ENCODE measurements at regions not wholly inside any gene's neighbourhood (a gene's known extent, or its start where the extent isn't known, plus 50 kb on each side); places are given as distances from the start of the nearest gene placed in this dataset.
A peak's percentile ranks its signal among the peaks of the same experiment; 100 is the strongest.

DNA sequence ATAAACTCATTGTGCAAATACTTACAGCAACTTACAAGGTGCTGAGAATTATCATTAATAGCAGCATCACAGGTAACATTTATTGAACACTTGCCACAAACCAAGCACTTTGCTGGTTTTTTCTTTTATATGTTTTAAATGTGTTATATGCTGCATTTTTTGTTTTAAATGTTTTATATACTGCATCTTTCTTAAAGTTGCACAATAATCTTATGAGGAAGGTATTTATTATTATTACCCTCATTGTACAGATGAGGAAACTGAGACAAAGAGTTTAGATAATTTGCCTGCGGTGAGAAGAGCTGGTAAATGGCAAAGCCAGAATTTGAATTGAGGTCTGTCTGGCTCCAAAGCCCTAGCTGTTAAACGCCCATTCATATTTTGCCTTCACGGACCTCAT lies 52.2 kb upstream of the RIOK3 start:
- Histone ChIP-seq H3K4me3 (replicated peaks in 1 of 3; ENCODE audit: insufficient read depth in 1 of 3, low read depth in 2 of 3, low read length in 3 of 3) (no peak overlapping the region), H3K27ac (ENCODE audit: extremely low read length, insufficient read depth, low read length) (peak overlapping the region; percentile 83), H3K9me3 (ENCODE audit: low read length) (no peaks in the 10 kb centered on the region), H3K4me1 (ENCODE audit: insufficient read depth, low read length) (peaks cover 39% of the 10 kb centered on the region), H3K4me2 (ENCODE audit: low read depth, low read length) (no peak overlapping the region), H4K20me1 (ENCODE audit: insufficient read depth, low read length) (no peaks in the 10 kb centered on the region), H3K9ac (ENCODE audit: insufficient read depth, low read depth, low read length) (no peak overlapping the region), H2AFZ (ENCODE audit: low read length) (no peak overlapping the region), H3K27me3 (ENCODE audit: control insufficient read depth in 1 of 2, insufficient read depth in 2 of 2, low read length in 2 of 2) (no peaks in the 10 kb centered on the region), H3K79me2 (ENCODE audit: insufficient read depth, low read length) (peaks cover 3% of the 10 kb centered on the region), H3K36me3 (replicated peaks in 1 of 2; ENCODE audit: control insufficient read depth in 1 of 2, insufficient read depth in 2 of 2, low read length in 2 of 2) (no peaks in the 10 kb centered on the region)
- no TSS peak for BruUV-seq (replicated peaks)
- in situ Hi-C loops (cut with HindIII; ENCODE audit: extremely low pct_ligation_motif_present, low pct_unique_long_range_greater_than_20kb) = loop anchor here (10.0 to 25.0 kb wide), 2 partner anchors 326 to 589 kb away; no protein-coding TSS in a partner anchor
- intact Hi-C loops (cut with micrococcal nuclease; ENCODE audit: unreplicated experiment) = loop anchor here (10.0 kb wide), 1 partner anchor 466 kb away; the partner anchor contains the start of gene RBBP8
- TF ChIP-seq KDM5A (IDR thresholded peaks at IDR 0.05; ENCODE audit: borderline replicate concordance, low read length) (no peak), SPEN (CRISPR knock-in tag; IDR thresholded peaks at IDR 0.05; ENCODE audit: low read depth) (0 out of 2 replicates have a peak, but pooled peaks have one; percentile 5), GFI1 (CRISPR knock-in tag; IDR thresholded peaks at IDR 0.05; ENCODE audit: borderline replicate concordance) (0 out of 2 replicates have a peak, but pooled peaks have one; percentile 11), ZBTB34 (CRISPR knock-in tag; IDR thresholded peaks at IDR 0.05) (0 out of 2 replicates have a peak, but pooled peaks have one; percentile 3)
- ChIA-PET POLR2A (interaction anchor here (1.2 to 1.5 kb wide), 2 partner anchors 15 to 260 kb away, joined by 4 to 9 read pairs; no protein-coding TSS in a partner anchor), CTCF (ENCODE audit: low intra/inter-chr PET ratio, low total read pairs) (no interaction called here)
- no peak for ATAC-seq
- WGBS (ENCODE audit: low lambda C conversion rate) = 97% methylated on average over 3 of the region's 3 CpGs
- FAIRE-seq = no peak
- DNase-seq (ENCODE audit: low spot score) = no peak
